Spleen (tissue), 11 donors: ENCODE measurements at regions not wholly inside any gene's neighbourhood (a gene's known extent, or its start where the extent isn't known, plus 50 kb on each side); places are given as distances from the start of the nearest gene placed in this dataset.

Experiments
- DNase-seq: peaks from one replicate; pipeline ENCODE4 v3.0.0-alpha.2; 2020
- H3K27ac ChIP-seq, 8 donors: fragments of 200-600 bp; sonication (generic) in 7 of 8; 1 replicate in 4 of 8; 2 replicates in 4 of 8; pipeline versions ENCODE4 v1.5.0 to v1.8.0; 2016 to 2021; ENCODE audit warnings: inconsistent platforms in 4 of 8, mild to moderate bottlenecking in 4 of 8, moderate library complexity in 1 of 8
- H3K27me3 ChIP-seq, 7 donors: fragments of 200-600 bp; sonication (generic) in 6 of 7; replicated peaks in 1 of 7; 1 replicate in 4 of 7; 2 replicates in 3 of 7; pipeline versions ENCODE4 v1.5.0 to v1.8.0; 2016 to 2021; ENCODE audit warnings: inconsistent platforms in 3 of 7, mild to moderate bottlenecking in 1 of 7
- H3K36me3 ChIP-seq, 6 donors: fragments of 200-600 bp; sonication (generic) in 5 of 6; 1 replicate in 4 of 6; 2 replicates in 2 of 6; pipeline versions ENCODE4 v1.5.0 to v1.8.0; 2016 to 2021; ENCODE audit warnings: inconsistent platforms in 2 of 6
- H3K4me1 ChIP-seq, 6 donors: fragments of 200-600 bp; sonication (generic) in 5 of 6; 1 replicate in 3 of 6; 2 replicates in 3 of 6; pipeline versions ENCODE4 v1.5.0 to v1.8.0; 2016 to 2021; ENCODE audit warnings: inconsistent platforms in 3 of 6
- H3K4me3 ChIP-seq, 8 donors: fragments of 200-600 bp; sonication (generic) in 7 of 8; 1 replicate in 4 of 8; 2 replicates in 4 of 8; pipeline versions ENCODE4 v1.5.0 to v1.8.0; 2016 to 2021; ENCODE audit warnings: inconsistent platforms in 4 of 8, mild to moderate bottlenecking in 4 of 8, moderate library complexity in 2 of 8
- H3K9me3 ChIP-seq, 8 donors: fragments of 200-600 bp; sonication (generic) in 7 of 8; 1 replicate in 4 of 8; 2 replicates in 4 of 8; pipeline versions ENCODE4 v1.5.0 to v1.8.0; 2016 to 2021; ENCODE audit warnings: inconsistent platforms in 4 of 8
- CTCF ChIP-seq, 11 experiments: fragments of 200-600 bp in 7 of 11; fragments of 450-650 bp in 4 of 11; sonication (generic) in 4 of 11; IDR thresholded peaks in 8 of 11; conservative IDR thresholded peaks in 3 of 11; 1 replicate in 7 of 11; 2 replicates in 4 of 11; pipeline versions ENCODE4 v1.4.0 to v1.8.0; 2016 to 2021; ENCODE audit warnings: antibody characterized with exemption in 11 of 11, inconsistent platforms in 4 of 11, mild to moderate bottlenecking in 1 of 11
- POLR2A ChIP-seq, 3 donors: fragments of 450-650 bp; IDR thresholded peaks; one replicate each; pipeline ENCODE4 v1.5.1; 2017; ENCODE audit warnings: antibody characterized with exemption in 3 of 3, mild to moderate bottlenecking in 1 of 3
- POLR2AphosphoS5 ChIP-seq, 3 donors: sonication (generic); formaldehyde crosslinking; IDR thresholded peaks; one replicate each; pipeline ENCODE4 v1.5.1; 2017; ENCODE audit warnings: antibody characterized with exemption in 3 of 3
- WGBS, 5 donors: extraction: QIAGEN DNeasy Blood & Tissue Kit in 3 of 5; methylation state at CpG; one replicate each; pipeline versions ENCODE4 v1.1.5 to v1.1.7; 2013 to 2018; 5-methylcytosine and 5-hydroxymethylcytosine counted together
- intact Hi-C: fragments of 100-400 bp; cut with DNase I; formaldehyde crosslinking; loops from one replicate; pipeline ENCODE4 v1.15.0; 2023; ENCODE audit warnings: low total_unique reads
- donor health status: healthy with polysubstance abuse.
- donor health status: DM: no; HTN: no; CAD: no; lungs with moderate emphysema.
- donor health status: DM: no; HTN: no; CAD: no.
- donor health status: Bipolar disorder and iron deficiency.
- donor health status: healthy.
- donor health status: DM: no; HTN: no; CAD: no.
- donor health status: DM: yes; HTN: yes; CAD: no.

GRCh38 chr10:117480097-117480496, 62.4 kb upstream of the EMX2 start:
- no peaks in the 10 kb centered on the region for H3K36me3 ChIP-seq
- peaks cover 0 to 48% (median 3%) of the 10 kb centered on the region in 7 donors for H3K27me3 ChIP-seq
- 50 to 88% (median 69%) methylated on average over 1 of the region's 1 CpG for WGBS, 5 donors
- DNase-seq, result peak; percentile 4
- no peak overlapping the region for H3K4me3 ChIP-seq
- no peaks in the 10 kb centered on the region for H3K9me3 ChIP-seq
- H3K27ac ChIP-seq, result no peak overlapping the region
- intact Hi-C loops, result no loop called here
- H3K4me1 ChIP-seq, result no peaks in the 10 kb centered on the region
- TF ChIP-seq CTCF (IDR thresholded peaks at IDR 0.05 in 8 of 11, conservative IDR thresholded peaks at IDR 0.05 in 3 of 11), result no peak
- TF ChIP-seq POLR2A (IDR thresholded peaks at IDR 0.05), result no peak
- no peak for TF ChIP-seq POLR2AphosphoS5 (IDR thresholded peaks at IDR 0.05)

- H3K27me3 ChIP-seq, result peaks cover 0 to 49% (median 3%) of the 10 kb centered on the region in 7 donors
- intact Hi-C loops, result no loop called here
- whole genome bisulfite sequencing, 5 donors, result 47 to 60% (median 58%) methylated on average over 5 of the region's 5 CpGs
- H3K27ac ChIP-seq, result no peak overlapping the region
- TF ChIP-seq CTCF (IDR thresholded peaks at IDR 0.05 in 8 of 11, conservative IDR thresholded peaks at IDR 0.05 in 3 of 11) (no peak), POLR2AphosphoS5 (IDR thresholded peaks at IDR 0.05) (no peak), POLR2A (IDR thresholded peaks at IDR 0.05) (no peak)
- H3K4me1 ChIP-seq, result no peaks in the 10 kb centered on the region
- DNase-seq, result peak; percentile 2
- peaks cover 0 to 4% (median 0%) of the 10 kb centered on the region in 8 donors for H3K9me3 ChIP-seq
- no peaks in the 10 kb centered on the region for H3K36me3 ChIP-seq
- H3K4me3 ChIP-seq, result no peak overlapping the region
Observed at GRCh38 chr10:117477961-117478670, 64.4 kb upstream of the EMX2 start.

- WGBS, 5 donors, result 32 to 56% (median 43%) methylated on average over 2 of the region's 2 CpGs
- Histone ChIP-seq H3K27ac (no peak overlapping the region), H3K27me3 (peaks cover 0 to 45% (median 3%) of the 10 kb centered on the region in 7 donors), H3K4me3 (no peak overlapping the region), H3K36me3 (no peaks in the 10 kb centered on the region), H3K4me1 (no peaks in the 10 kb centered on the region), H3K9me3 (peaks cover 0 to 4% (median 0%) of the 10 kb centered on the region in 8 donors)
- TF ChIP-seq POLR2AphosphoS5 (IDR thresholded peaks at IDR 0.05), result no peak
- no peak for TF ChIP-seq CTCF (IDR thresholded peaks at IDR 0.05 in 8 of 11, conservative IDR thresholded peaks at IDR 0.05 in 3 of 11)
- no peak for TF ChIP-seq POLR2A (IDR thresholded peaks at IDR 0.05)
- DNase-seq, result peak; percentile 18
- intact Hi-C loops, result no loop called here
Observed at GRCh38 chr10:117477211-117477947, 65.2 kb upstream of the EMX2 start.

GRCh38 chr10:117476716-117477115, 65.8 kb upstream of the EMX2 start:
- WGBS, 5 donors, result 68 to 90% (median 77%) methylated on average over 3 of the region's 3 CpGs
- Histone ChIP-seq H3K4me3 (no peak overlapping the region), H3K27me3 (peaks cover 0 to 52% (median 3%) of the 10 kb centered on the region in 7 donors), H3K9me3 (peaks cover 0 to 4% (median 0%) of the 10 kb centered on the region in 8 donors), H3K27ac (no peak overlapping the region), H3K36me3 (no peaks in the 10 kb centered on the region), H3K4me1 (no peaks in the 10 kb centered on the region)
- TF ChIP-seq POLR2AphosphoS5 (IDR thresholded peaks at IDR 0.05) (no peak), CTCF (IDR thresholded peaks at IDR 0.05 in 8 of 11, conservative IDR thresholded peaks at IDR 0.05 in 3 of 11) (no peak), POLR2A (IDR thresholded peaks at IDR 0.05) (no peak)
- DNase-seq, result peak; percentile 35
- intact Hi-C loops, result no loop called here
